RPMI7951 (cell line): ENCODE measurements at regions not wholly inside any gene's neighbourhood (a gene's known extent, or its start where the extent isn't known, plus 50 kb on each side); places are given as distances from the start of the nearest gene placed in this dataset.
"Not testable (repeated sequence)": the region's sequence is repeated elsewhere in the genome, so short reads cannot be mapped to it uniquely, and the experiment has no call there.

Experiments used
- DNase-seq: peaks from one replicate; pipeline ENCODE4 v3.0.0-alpha.2; 2012; ENCODE audit warnings: low read depth

DNA sequence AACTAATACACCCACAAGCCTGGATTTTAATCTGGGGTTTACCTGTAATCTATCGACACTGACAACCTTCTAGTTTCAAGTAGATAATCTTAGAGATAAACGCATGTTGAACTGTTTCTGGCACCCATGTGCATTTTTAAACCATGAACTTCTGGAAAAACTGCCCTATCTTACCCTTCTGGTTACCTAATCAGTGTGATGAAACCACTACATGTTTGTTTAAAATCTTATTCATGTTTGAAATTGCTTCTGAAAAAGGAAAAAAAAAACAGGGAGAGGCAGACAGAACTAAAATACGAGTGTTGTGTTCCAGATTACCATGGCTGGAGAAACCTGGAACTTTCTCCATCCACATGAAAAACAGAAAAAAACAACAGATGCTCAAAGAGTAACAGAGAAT, 139.3 kb downstream of the MID1IP1 start:
- DNase-seq: no peak

DNA sequence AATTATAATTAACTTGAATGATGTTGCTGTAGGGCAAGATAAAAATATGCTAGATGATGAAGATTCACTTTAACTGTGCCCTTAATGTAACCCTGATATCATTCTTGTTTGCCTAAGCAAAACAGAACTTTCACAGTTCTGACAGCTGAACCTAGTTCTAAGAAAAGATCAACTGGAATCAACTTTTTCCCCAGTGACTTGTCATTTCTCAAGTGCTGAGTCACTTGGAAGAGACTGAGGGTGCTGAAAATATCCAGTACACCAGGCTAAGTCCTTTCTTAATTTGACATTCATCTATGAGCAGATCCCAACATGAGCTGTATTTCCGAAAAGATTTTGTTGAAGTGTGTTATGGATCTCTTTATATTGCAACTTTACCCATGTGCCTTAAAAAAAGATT, 140.4 kb downstream of the MID1IP1 start:
- DNase-seq: peak; percentile 6

DNA sequence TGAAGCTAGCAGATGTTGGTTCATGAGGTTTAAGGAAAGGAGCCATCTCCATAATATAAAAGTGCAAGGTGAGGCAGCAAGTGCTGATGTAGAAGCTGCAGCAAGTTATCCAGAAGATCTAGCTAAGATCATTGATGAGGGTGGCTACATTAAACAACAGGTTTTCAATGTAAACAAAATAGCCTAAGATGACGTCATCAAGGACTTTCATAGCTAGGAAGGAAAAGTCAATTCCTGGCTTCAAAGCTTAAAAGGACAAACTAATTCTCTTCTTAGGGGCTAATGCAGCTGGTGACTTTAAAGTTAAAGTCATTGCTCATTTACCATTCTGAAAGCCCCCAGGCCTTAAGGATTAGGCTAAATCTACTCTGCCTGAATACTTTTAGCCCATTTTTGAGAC, 141.9 kb downstream of the MID1IP1 start:
- no peak for DNase-seq

DNA sequence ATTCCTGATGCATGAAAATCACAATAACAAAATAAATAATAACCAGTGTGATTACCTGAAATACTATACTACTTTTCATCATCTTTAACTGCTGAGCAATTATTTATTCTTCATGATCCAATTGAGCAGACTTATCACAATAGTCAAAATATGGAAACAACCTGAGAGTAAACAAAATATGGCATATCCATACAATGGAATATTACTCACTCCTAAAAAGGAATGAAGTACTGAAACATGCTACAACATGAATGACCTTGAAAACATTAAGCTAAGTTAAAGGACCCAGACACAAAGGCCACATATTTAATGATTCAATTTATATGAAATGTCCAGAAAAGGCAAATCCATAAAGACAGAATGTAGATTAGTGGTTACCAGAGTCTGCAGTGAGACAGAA, 146.8 kb downstream of the MID1IP1 start:
- no peak for DNase-seq

DNA sequence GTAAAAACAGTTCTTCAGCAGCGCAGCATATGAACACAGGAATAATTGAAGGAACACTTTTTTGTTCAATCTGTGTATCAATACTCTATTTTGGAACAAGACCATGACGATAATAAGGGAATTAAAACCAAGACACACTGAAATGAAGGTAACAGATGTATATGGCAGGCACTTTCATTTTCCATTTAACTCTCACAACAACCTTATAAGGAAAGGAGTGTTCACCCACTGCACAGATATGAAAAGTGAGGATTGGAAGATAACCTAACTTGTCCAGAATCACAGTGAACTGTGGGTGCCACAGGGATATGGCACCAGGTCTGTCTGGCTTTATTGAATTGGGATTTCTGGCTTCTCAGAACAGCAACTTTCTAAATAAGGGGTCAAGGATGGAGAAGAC, 153.3 kb downstream of the MID1IP1 start:
- no peak for DNase-seq

DNA sequence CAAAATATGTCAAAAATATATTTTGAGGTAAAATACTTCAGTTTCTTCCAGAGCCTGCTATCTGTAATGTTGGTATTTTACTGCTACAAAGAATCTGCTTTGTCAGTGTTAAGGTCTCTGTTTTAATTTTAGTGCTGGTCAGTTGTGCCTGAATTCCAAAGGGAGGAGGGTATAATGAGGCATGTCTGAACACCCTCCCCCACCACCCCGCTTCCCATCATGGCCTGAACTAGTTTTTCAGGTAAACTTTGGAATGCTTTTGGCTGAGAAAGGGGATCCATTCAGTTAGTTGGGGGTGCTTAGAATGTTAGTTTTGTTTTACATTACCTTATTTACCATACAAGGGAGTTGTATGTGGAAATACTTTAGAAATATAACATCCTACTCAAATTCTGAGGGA, 158.5 kb downstream of the MID1IP1 start:
- DNase-seq: no peak

DNA sequence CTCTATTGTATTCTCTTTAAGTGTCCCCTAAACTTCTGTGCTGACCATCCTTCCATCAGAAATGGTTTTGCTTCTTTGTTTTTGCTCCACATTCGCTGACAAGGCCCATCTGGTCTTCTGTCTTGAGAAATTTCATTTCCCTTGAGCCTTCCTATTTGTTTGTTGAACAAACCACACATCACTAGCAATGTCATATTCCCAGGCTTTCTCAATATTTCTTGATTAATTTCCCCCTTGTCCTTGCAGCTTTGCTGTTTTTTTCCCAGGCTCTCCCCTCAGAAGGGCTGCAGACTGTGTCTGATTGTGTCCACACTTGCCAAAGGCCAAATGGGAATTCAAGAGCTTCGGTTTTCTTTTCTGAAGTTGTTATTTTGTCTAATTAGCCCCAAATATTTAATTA, 158.9 kb downstream of the MID1IP1 start:
- DNase-seq: no peak

DNA sequence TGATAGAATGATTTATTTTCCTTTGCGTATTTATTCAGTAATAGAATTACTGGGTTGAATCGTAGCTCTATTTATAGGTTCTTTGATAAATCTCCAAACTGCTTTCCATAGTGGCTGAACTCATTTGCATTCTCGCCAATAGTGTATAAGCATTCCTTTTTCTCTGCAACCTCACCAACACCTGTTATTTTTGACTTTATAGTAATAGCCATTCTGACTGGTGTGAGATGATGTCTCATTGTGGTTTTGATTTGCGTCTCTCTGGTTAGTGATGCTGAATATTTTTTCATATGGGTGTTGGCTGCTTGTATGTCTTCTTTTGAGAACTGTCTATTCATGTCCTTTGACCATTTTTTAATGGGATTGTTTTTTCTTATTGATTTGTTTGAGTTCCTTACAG, 160.7 kb downstream of the MID1IP1 start:
- no peak for DNase-seq

DNA sequence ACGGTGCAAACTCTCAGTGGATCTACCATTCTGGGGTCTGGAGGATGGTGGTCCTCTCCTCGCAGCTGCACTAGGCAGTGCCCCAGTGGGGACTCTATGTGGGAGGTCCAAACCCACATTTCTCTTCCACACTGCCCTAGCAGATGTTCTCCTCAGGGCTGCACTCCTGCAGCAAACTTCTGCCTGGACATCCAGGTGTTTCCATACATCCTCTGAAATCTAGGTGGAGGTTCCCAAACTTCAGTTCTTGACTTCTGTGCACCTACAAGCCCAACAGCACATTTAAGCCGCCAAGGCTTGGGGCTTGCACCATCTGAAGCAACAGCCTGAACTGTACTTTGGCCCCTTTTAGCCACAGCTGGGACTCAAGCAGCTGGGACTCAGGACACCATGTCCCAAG, 162.0 kb downstream of the MID1IP1 start:
- not testable (repeated sequence) for DNase-seq

DNA sequence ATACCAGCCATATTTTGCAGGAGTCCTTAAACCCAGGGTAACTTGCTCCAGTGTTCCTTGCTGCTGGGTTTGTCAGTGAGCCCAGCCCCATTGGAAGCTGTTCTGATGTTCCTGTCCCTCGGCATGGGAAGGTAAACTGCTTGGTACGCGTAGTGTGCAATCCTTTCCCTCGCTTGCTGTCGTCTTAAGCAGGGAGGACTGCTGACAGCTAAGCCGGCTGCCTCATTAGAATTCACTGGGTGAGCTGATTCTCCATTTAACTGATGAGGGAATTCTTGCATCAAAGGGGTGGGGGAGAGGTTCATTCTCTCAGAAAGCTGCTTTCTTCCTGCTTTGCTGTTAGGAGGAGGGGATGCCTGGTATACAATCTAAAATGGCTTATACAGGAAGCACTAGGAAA, 164.6 kb downstream of the MID1IP1 start:
- DNase-seq: no peak

DNA sequence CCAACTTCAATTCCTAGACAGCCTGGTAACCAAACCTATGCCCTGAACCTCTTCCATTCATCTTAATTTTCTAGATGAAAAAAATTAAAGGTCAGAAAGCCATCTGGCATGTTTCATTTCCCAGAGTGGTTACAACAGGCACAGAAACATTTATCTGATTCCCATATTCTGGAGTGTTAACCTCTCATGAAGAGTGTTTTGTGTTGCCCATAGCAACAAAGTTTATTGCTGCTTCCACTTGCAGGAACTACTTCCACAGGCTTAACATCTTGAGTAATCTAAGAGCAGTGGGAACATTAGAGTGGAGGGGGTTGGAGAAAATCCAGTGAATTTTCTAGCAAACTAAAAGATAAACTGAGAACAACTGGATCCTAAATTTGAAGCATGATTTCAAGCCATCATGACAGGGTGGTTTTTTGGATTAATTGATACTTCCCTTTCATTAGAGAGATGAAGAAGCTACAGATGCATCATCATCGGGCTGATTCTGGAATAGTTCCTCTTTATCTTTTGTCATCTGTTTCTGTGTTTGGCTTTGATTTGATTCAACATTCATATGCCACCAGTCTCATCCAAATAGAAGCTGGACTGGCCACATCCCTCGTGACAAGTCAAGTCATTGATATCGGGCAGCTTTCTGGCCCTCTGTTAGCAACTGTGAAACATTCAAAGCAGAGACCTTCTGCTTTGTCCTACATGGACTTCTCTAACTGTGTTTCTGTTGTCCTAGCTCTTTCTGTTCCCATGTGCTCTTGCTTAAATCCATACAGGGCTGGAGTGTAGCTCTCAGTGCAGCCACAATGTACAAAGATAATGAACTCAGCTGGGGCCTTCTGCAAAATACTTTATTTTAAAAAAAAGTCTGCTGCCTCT, 167.3 kb downstream of the MID1IP1 start:
- DNase-seq: peak; percentile 13

DNA sequence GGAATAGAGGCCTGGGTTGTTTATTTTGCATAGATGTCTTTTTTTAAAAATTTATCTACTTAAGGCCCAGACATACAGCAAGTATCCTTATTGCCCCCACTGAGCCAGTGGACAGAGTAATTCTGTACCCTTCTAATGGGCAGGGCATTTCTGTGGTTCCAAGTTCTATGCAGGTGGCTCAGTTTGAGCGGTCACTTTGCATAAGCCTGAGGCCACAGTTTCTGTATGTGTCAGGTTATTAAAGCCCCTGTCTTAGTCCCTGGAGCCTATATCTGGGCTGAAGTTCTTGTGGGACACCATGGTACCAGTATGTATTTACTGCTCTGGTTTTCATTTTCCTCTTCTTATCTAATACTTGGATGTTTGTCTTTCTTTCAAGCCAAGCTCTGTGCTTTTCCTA, 168.8 kb downstream of the MID1IP1 start:
- no peak for DNase-seq

DNA sequence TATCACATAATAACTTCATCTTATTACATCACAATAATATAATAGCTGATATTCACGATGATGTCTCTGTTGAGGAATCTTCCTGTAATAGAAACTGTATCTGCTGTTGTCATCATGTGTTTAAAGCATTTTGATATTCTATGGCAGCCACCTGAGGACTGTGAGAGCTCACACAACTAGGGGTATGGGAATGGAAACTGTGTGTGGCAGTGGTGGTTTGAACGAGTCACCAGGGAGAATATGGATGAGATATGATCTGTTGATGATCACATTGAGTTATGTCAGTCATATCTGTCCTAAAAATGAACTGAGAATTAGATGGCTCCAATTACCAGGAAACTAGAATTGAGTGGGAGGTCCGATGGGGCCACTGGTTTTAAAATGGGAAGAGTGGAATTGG, 169.6 kb downstream of the MID1IP1 start:
- DNase-seq: no peak

DNA sequence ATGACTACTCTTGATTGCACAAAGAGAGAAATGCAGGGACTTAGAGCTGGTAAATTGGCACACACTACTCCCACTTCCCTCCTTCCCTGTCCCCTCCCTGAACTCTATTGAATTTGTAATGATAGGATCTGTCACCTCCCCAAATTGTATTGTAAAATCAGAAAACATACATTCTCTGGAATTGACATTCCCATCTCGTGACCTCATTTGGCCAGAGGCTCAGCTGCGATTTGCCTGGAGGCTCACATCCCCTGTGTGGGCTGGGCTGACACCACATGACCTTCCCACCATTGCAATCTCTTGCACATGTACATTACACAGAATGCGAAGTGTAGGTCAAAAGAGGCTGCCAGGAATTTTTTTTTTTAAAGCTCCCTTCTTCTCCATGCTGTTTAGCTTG, 172.1 kb downstream of the MID1IP1 start:
- peak; percentile 22 for DNase-seq

DNA sequence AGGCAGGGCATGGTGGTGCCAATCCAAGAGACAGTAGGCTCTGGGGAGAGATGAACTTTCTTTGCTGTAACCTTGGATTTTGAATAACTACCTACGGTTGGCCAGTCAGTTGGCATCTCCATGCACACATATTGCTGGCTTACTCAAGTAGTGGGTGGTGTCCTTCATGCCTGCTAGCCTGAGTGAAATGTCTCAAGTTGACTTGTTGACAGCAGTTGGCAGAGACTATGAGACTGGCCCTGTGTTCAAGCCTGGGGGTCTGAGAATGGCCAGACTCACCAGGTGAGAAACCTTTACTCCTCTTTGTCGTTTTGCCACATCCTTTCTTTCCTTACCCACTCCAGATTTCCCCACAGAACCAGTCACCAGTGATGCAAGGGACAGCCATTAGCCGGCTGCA, 173.3 kb downstream of the MID1IP1 start:
- DNase-seq: no peak

DNA sequence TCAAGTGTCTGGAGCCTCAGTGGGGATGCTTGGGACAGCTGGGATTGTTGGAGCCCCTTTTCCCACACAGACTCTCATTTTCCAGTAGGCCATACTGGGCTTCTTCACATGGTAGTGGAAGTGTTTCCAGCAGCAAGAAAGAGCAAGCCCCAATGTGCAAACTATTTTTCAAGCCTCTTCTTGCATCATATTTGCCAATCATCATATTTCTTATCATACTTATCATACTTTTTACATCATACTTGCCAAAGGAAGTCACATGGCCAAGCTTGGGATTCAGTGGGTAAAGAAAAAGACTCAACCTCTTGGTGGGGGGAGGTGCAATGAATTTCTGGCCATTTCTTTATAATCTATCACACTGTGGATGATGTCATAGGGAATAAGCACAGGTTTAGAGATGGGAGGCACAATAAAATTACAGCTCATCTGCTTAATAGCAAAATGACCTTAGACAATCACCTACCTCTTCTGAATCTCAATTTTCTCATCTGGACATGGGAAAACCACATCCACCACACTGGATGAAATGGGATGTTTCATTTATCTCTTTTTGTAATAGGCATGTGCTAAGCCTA, 174.2 kb downstream of the MID1IP1 start:
- no peak for DNase-seq

DNA sequence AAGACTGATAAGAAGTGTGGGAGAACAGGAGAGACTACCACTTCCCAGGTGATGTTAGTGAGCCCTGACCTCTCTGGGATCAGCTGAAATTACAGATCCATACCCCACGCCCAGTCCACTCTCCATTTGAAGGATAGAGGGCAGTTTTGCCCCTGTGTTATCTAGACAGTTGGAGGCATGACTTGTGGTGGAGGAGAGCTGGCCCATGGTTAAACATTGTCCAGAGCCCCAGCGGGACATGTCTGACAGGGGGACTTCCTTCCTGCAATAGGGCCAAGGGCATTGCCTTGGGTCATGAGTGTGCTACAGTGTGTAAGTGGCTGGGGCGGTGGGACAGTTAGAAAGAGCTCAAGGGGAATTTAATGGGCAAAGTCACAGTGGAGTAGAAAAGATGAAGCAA, 181.1 kb downstream of the MID1IP1 start:
- no peak for DNase-seq

DNA sequence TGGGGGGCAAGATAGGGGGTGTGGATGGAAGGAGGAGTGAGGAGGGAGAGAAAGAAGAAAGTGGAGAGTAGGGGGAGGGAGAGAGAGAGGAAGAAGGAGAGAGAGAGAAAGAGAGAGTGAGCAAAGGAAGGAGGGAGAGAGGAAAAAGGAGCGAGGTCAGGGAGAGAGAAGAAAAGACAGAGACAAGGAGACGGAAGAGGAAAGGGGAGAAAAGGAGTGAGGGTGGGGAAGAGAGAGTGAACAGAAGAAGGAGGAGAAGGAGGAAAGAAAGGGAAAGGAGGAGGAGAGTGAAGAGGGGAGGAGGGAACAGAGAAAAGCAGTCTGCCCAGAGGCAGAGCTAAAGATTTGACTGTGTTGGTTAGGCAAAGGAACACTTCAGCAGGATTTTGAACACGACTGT, 181.6 kb downstream of the MID1IP1 start:
- DNase-seq: no peak

DNA sequence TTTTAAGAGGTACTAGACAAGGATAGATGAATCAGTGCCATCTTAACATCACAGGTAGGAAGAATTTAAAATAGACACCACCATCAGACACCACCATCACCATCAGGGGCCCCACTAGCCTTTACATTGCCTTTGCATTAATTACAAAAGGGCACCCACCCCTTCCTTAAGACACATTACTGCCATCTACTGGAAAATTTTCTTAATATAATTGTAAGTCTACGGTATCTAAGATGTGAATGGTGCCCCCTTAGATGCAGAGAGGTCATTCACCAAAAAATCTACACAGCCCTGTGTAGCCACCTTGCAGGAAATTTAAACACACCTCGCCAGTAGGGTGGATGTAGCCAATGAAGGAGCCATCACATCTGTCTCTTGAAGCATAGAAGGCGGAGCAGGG, 184.1 kb downstream of the MID1IP1 start:
- peak; percentile 18 for DNase-seq

DNA sequence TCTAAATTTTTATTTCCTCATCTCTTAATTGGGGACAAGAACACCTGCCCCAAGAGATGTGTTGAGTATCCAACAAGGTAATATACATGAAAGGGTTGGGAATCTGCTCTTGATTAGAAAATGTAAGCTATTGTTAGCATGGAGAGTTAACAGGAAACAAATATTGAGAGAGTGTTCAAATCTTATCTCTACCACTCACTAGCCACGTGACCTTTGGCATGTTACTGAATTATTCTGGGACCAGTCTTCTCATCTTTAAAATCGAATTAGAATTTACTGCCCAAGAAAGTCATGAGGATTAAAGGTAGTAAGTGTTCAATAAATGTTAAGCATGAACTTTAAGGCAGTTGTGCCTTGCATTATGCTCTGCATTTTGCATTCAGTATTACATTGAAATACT, 184.7 kb downstream of the MID1IP1 start:
- no peak for DNase-seq

DNA sequence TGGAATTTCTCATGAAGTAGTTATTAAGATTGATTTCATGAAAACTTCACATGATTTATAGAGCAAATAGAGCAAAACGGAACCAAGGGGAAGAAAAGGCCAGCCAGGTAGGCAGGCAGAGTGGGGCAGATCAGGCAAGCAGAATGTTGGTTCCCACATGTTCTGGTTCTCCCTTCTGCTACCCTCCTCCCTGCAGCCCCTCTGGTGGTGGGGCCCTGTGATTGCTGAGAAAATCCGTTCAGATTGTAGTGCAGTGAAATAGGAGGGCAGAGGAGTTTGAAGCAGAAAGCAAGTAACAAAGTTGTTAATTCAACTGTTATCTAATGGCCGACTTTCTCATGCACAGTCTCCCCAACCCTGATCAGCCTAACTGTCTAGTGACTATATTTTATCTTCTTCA, 185.3 kb downstream of the MID1IP1 start:
- no peak for DNase-seq

DNA sequence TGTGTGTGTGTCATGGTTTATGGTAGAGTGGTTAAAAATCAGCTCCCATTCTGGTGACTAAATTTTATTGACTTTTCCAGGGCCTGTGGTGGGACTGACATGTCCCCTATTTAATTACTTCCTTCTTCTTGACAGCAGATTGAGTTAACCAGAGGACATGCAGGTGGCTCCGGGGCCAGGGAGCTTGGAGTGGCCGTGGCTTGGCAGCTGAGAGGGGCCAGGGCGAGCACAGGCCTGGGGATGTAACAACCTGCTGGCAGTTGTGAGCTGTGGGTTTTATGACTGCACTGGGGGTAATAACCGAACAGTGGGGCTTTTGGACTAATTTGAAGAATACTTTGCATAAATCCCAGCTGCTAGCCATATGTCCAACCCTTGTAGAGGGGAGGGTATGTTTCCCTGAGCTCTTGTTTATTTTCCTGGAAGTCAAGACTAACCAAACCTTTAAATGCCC, 186.0 kb downstream of the MID1IP1 start:
- peak; percentile 90 for DNase-seq

DNA sequence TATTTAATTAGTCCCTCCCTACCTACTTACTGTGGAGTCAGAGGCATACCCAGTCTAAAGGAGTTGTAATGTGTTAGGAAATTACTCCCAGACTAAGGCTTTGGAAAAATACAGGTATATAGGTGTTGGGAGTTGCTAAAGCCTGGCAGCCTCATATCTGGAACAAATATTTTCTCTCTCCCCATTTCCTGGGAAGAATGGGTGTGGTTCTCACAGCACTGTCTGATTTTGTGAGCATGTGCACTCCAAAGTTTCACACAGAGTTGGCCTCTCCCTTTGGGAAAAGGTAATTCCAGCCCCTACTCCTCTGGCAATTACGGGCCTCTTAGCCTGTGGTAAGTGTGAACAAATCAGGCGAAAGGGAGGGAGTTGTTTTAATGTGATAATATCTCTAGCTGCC, 187.0 kb downstream of the MID1IP1 start:
- DNase-seq: no peak

DNA sequence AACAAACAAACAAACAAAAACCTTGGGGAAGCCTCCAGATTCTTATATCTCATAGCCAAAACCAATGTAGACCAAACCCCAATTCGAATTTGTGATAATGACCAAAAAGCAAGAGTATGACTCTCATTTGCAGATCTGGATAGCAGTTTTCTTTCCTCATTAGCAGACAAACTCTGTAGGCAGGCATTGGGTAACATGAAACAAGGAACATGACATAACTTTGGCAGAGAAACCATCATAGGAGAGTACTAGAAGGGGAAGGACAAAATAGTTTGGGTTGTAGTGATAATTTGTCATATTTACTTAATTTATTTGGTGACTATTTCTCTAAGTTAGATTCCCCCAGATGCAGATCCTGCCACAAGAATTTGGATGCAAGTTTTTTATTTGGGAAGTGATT, 187.8 kb downstream of the MID1IP1 start:
- DNase-seq: no peak
